ENCODE measurements at regions not wholly inside any gene's neighbourhood (a gene's known extent, or its start where the extent isn't known, plus 50 kb on each side); places are given as distances from the start of the nearest gene placed in this dataset.

DNA sequence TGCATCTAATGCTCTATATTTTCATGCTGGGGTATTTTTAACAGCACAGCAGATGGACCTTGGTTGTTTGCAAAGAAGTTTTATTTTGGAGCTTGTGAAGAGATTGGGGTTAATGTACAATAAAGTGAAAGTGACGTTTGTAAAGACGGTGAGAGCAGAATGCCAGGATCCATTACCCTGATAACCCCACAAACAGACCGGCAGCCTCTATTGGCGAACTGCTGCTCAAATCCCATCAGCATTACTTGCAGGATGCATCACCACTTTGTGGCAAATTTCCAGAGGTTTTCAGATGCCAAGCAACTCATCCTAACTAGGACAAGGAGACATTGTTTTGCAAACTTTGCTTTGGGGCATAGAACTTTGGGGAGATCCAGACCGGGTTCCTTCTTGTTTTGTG is 383.3 kb upstream of the ZNF462 start:
- no peak overlapping the region for H3K23ac ChIP-seq (ENCODE audit: low read length in 2 of 2)
- H3K4me1 ChIP-seq (ENCODE audit: control insufficient read depth, insufficient read depth, low read depth, low read length) = no peaks in the 10 kb centered on the region
- H2BK12ac ChIP-seq (ENCODE audit: low read length in 2 of 2) = no peak overlapping the region
- WGBS = 91% methylated on average over 5 of the region's 5 CpGs
- H3K4ac ChIP-seq (ENCODE audit: low read depth in 1 of 2, low read length in 2 of 2) = no peak overlapping the region
- no peak overlapping the region for H2AFZ ChIP-seq (ENCODE audit: low read depth, low read length)
- no peaks in the 10 kb centered on the region for H3K9me3 ChIP-seq (ENCODE audit: control insufficient read depth, low read length)
- H2BK15ac ChIP-seq (ENCODE audit: low read depth, poor library complexity, severe bottlenecking) = no peak overlapping the region
- H3K4me3 ChIP-seq (ENCODE audit: insufficient read depth in 1 of 2, low read depth in 1 of 2, low read length in 2 of 2) = peak overlapping the region in 1 of 2 experiments; percentile 10
- no peak overlapping the region for H2BK120ac ChIP-seq (ENCODE audit: low read depth, low read length)
- H2BK5ac ChIP-seq (ENCODE audit: low read depth, low read length, poor library complexity, severe bottlenecking) = no peak overlapping the region
- no peak overlapping the region for H4K8ac ChIP-seq (ENCODE audit: low read length)
- no peak overlapping the region for H4K91ac ChIP-seq (ENCODE audit: low read length)
- no peaks in the 10 kb centered on the region for H3K27me3 ChIP-seq (ENCODE audit: control insufficient read depth in 1 of 2, insufficient read depth in 1 of 2, low read length in 2 of 2)
- no peaks in the 10 kb centered on the region for H3K79me1 ChIP-seq (replicated peaks; ENCODE audit: low read length, poor library complexity, severe bottlenecking)
- no peak overlapping the region for H3K4me2 ChIP-seq (ENCODE audit: low read length, poor library complexity, severe bottlenecking)
- H3K18ac ChIP-seq (ENCODE audit: low read depth in 1 of 2, low read length in 2 of 2) = no peak overlapping the region
- DNase-seq = no peak
- no peak overlapping the region for H2AK5ac ChIP-seq (ENCODE audit: low read length, severe bottlenecking)
- no peak overlapping the region for H3K9ac ChIP-seq (ENCODE audit: low read length)
- no peaks in the 10 kb centered on the region for H3K36me3 ChIP-seq (ENCODE audit: control insufficient read depth in 1 of 2, insufficient read depth in 2 of 2, low read depth in 1 of 2, low read length in 2 of 2)
- no peak overlapping the region for H3K14ac ChIP-seq (ENCODE audit: low read length in 2 of 2)
- no peak overlapping the region for H3K27ac ChIP-seq (ENCODE audit: low read length, poor library complexity, severe bottlenecking)

DNA sequence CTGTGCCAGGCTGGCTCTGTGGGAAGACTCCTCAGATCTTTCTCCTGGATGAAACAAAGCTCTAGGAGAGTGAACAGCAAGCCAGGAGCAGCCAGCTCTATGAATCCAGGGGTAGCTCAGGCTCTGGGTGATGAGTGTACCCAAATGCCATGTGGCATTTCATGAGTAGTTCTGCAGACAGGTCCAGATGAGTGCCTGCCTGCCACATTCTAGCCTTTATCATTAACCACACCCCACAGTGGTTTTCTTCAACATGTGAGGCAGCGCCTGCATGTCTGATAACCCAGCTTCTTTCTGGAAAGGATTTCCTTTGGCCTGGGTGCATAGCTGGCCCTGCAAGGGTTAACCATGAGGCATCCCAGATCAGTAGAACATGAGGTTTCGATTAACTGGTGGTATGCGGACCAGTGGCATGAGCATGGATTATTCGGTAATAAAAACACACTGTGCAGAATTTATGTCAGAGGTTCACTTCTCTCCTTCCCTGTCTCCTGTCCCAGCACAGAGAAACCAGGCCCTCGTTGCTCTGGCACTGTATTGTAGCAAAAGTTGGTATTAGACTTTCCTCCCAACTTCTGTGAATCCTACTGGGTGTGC is 381.9 kb upstream of the ZNF462 start:
- H3K4me2 ChIP-seq (ENCODE audit: low read length, poor library complexity, severe bottlenecking) = no peak overlapping the region
- H3K79me1 ChIP-seq (replicated peaks; ENCODE audit: low read length, poor library complexity, severe bottlenecking) = no peaks in the 10 kb centered on the region
- H4K91ac ChIP-seq (ENCODE audit: low read length) = no peak overlapping the region
- H3K4ac ChIP-seq (ENCODE audit: low read depth in 1 of 2, low read length in 2 of 2) = no peak overlapping the region
- H3K9ac ChIP-seq (ENCODE audit: low read length) = no peak overlapping the region
- WGBS = 92% methylated on average over 3 of the region's 5 CpGs
- H3K18ac ChIP-seq (ENCODE audit: low read depth in 1 of 2, low read length in 2 of 2) = no peak overlapping the region
- H2AFZ ChIP-seq (ENCODE audit: low read depth, low read length) = no peak overlapping the region
- no peak overlapping the region for H3K23ac ChIP-seq (ENCODE audit: low read length in 2 of 2)
- H3K36me3 ChIP-seq (ENCODE audit: control insufficient read depth in 1 of 2, insufficient read depth in 2 of 2, low read depth in 1 of 2, low read length in 2 of 2) = no peaks in the 10 kb centered on the region
- DNase-seq = no peak
- no peaks in the 10 kb centered on the region for H3K27me3 ChIP-seq (ENCODE audit: control insufficient read depth in 1 of 2, insufficient read depth in 1 of 2, low read length in 2 of 2)
- H2BK12ac ChIP-seq (ENCODE audit: low read length in 2 of 2) = no peak overlapping the region
- H3K4me1 ChIP-seq (ENCODE audit: control insufficient read depth, insufficient read depth, low read depth, low read length) = no peaks in the 10 kb centered on the region
- no peak overlapping the region for H3K4me3 ChIP-seq (ENCODE audit: insufficient read depth in 1 of 2, low read depth in 1 of 2, low read length in 2 of 2)
- no peak overlapping the region for H4K8ac ChIP-seq (ENCODE audit: low read length)
- H2AK5ac ChIP-seq (ENCODE audit: low read length, severe bottlenecking) = no peak overlapping the region
- H3K27ac ChIP-seq (ENCODE audit: low read length, poor library complexity, severe bottlenecking) = no peak overlapping the region
- no peaks in the 10 kb centered on the region for H3K9me3 ChIP-seq (ENCODE audit: control insufficient read depth, low read length)
- H2BK15ac ChIP-seq (ENCODE audit: low read depth, poor library complexity, severe bottlenecking) = no peak overlapping the region
- no peak overlapping the region for H3K14ac ChIP-seq (ENCODE audit: low read length in 2 of 2)
- no peak overlapping the region for H2BK5ac ChIP-seq (ENCODE audit: low read depth, low read length, poor library complexity, severe bottlenecking)
- no peak overlapping the region for H2BK120ac ChIP-seq (ENCODE audit: low read depth, low read length)

DNA sequence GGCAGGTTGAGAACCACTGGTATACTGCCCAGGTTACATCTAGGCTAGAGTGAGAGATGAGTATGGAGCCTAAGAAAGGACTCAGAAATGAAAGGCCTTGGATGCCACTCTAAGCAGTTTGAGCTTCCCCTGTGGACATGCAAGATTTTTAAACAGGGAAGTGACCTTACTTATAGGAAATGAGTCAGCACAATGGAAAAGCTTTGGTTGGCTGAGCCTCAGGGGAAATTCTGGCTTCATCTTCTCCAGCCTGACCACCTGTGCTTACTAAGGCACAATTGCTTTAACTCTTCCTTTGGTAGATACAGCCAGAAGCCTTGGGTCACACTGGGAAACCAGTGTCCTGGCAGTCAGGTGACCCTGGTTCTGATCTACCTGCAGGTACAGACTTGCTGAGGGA is 380.2 kb upstream of the ZNF462 start:
- Histone ChIP-seq H3K9ac (ENCODE audit: low read length) (no peak overlapping the region), H4K8ac (ENCODE audit: low read length) (no peak overlapping the region), H3K18ac (ENCODE audit: low read depth in 1 of 2, low read length in 2 of 2) (no peak overlapping the region), H2BK12ac (ENCODE audit: low read length in 2 of 2) (no peak overlapping the region), H2BK15ac (ENCODE audit: low read depth, poor library complexity, severe bottlenecking) (no peak overlapping the region), H3K14ac (ENCODE audit: low read length in 2 of 2) (no peak overlapping the region), H3K4ac (ENCODE audit: low read depth in 1 of 2, low read length in 2 of 2) (no peak overlapping the region), H3K27me3 (ENCODE audit: control insufficient read depth in 1 of 2, insufficient read depth in 1 of 2, low read length in 2 of 2) (no peaks in the 10 kb centered on the region), H2AK5ac (ENCODE audit: low read length, severe bottlenecking) (no peak overlapping the region), H3K4me1 (ENCODE audit: control insufficient read depth, insufficient read depth, low read depth, low read length) (no peaks in the 10 kb centered on the region), H3K36me3 (ENCODE audit: control insufficient read depth in 1 of 2, insufficient read depth in 2 of 2, low read depth in 1 of 2, low read length in 2 of 2) (no peaks in the 10 kb centered on the region), H3K4me3 (ENCODE audit: insufficient read depth in 1 of 2, low read depth in 1 of 2, low read length in 2 of 2) (no peak overlapping the region), H3K9me3 (ENCODE audit: control insufficient read depth, low read length) (no peaks in the 10 kb centered on the region), H2BK120ac (ENCODE audit: low read depth, low read length) (no peak overlapping the region), H3K27ac (ENCODE audit: low read length, poor library complexity, severe bottlenecking) (no peak overlapping the region), H2BK5ac (ENCODE audit: low read depth, low read length, poor library complexity, severe bottlenecking) (no peak overlapping the region), H3K23ac (ENCODE audit: low read length in 2 of 2) (no peak overlapping the region), H4K91ac (ENCODE audit: low read length) (no peak overlapping the region), H2AFZ (ENCODE audit: low read depth, low read length) (no peak overlapping the region), H3K79me1 (replicated peaks; ENCODE audit: low read length, poor library complexity, severe bottlenecking) (no peaks in the 10 kb centered on the region), H3K4me2 (ENCODE audit: low read length, poor library complexity, severe bottlenecking) (no peak overlapping the region)
- DNase-seq = peak; percentile 30

DNA sequence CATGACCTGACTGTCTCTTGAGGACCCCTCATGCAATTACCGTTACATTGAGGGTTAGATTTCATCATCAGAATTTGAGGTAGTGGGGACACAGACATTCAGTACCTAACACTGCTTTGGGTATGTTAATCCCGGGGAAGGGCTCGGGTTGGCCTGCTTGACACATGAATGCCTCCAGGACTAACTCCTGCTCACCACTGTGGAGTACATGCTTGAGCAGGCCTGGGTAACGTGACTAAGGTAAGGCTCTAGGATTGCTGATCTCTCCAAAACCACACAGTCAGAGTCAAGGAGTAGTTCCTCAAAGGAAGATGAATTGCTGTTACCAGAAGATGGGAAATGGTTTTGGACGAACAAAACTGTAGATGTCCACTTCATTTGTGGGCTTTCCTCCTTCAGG is 376.3 kb upstream of the ZNF462 start:
- no peak overlapping the region for H2BK15ac ChIP-seq (ENCODE audit: low read depth, poor library complexity, severe bottlenecking)
- H2AFZ ChIP-seq (ENCODE audit: low read depth, low read length) = no peak overlapping the region
- no peak overlapping the region for H3K9ac ChIP-seq (ENCODE audit: low read length)
- H3K9me3 ChIP-seq (ENCODE audit: control insufficient read depth, low read length) = no peaks in the 10 kb centered on the region
- no peaks in the 10 kb centered on the region for H3K4me1 ChIP-seq (ENCODE audit: control insufficient read depth, insufficient read depth, low read depth, low read length)
- DNase-seq = no peak
- no peak overlapping the region for H3K14ac ChIP-seq (ENCODE audit: low read length in 2 of 2)
- H3K4me3 ChIP-seq (ENCODE audit: insufficient read depth in 1 of 2, low read depth in 1 of 2, low read length in 2 of 2) = no peak overlapping the region
- 92% methylated on average over 5 of the region's 5 CpGs for WGBS
- no peak overlapping the region for H3K23ac ChIP-seq (ENCODE audit: low read length in 2 of 2)
- no peak overlapping the region for H3K27ac ChIP-seq (ENCODE audit: low read length, poor library complexity, severe bottlenecking)
- no peak overlapping the region for H4K8ac ChIP-seq (ENCODE audit: low read length)
- no peak overlapping the region for H4K91ac ChIP-seq (ENCODE audit: low read length)
- H3K36me3 ChIP-seq (ENCODE audit: control insufficient read depth in 1 of 2, insufficient read depth in 2 of 2, low read depth in 1 of 2, low read length in 2 of 2) = no peaks in the 10 kb centered on the region
- H3K79me1 ChIP-seq (replicated peaks; ENCODE audit: low read length, poor library complexity, severe bottlenecking) = no peaks in the 10 kb centered on the region
- H3K4ac ChIP-seq (ENCODE audit: low read depth in 1 of 2, low read length in 2 of 2) = no peak overlapping the region
- no peak overlapping the region for H2AK5ac ChIP-seq (ENCODE audit: low read length, severe bottlenecking)
- no peak overlapping the region for H3K4me2 ChIP-seq (ENCODE audit: low read length, poor library complexity, severe bottlenecking)
- H2BK5ac ChIP-seq (ENCODE audit: low read depth, low read length, poor library complexity, severe bottlenecking) = no peak overlapping the region
- H3K27me3 ChIP-seq (ENCODE audit: control insufficient read depth in 1 of 2, insufficient read depth in 1 of 2, low read length in 2 of 2) = no peaks in the 10 kb centered on the region
- H2BK120ac ChIP-seq (ENCODE audit: low read depth, low read length) = no peak overlapping the region
- H2BK12ac ChIP-seq (ENCODE audit: low read length in 2 of 2) = no peak overlapping the region
- H3K18ac ChIP-seq (ENCODE audit: low read depth in 1 of 2, low read length in 2 of 2) = no peak overlapping the region

Data from mesenchymal stem cell (in vitro differentiated cells and primary cell).